IMR-90 (cell line): ENCODE measurements at regions not wholly inside any gene's neighbourhood (a gene's known extent, or its start where the extent isn't known, plus 50 kb on each side); places are given as distances from the start of the nearest gene placed in this dataset.

Experiments
- ATAC-seq: fragments of 200-7000 bp; cut with Tn5 transposase; 2 replicates; pipeline ENCODE4 v1.9.1; 2020; ENCODE audit warnings: low read depth, mild to moderate bottlenecking, moderate library complexity
- BruUV-seq: library from RNA; stranded (reverse); fragments of 400-500 nt; replicated peaks from 2 replicates; lab custom pipeline; 2021; lab: Mats Ljungman, UMichigan
- CTCF ChIA-PET: fragments of 300-600 bp; formaldehyde crosslinking; extraction: SDS; loops from one replicate; lab custom pipeline; 2021; ENCODE audit warnings: antibody characterized with exemption; lab: Yijun Ruan, JAX
- POLR2A ChIA-PET: fragments of 300-600 bp; sonication (Branson Sonifier 250); formaldehyde crosslinking; loops from one replicate; lab custom pipeline; 2022; ENCODE audit warnings: antibody characterized with exemption; ENCODE audit not compliant: unreplicated experiment; lab: Charles Lee
- DNase-seq: peaks from one replicate; pipeline ENCODE4 v3.0.0; 2013
- H2AFZ ChIP-seq: replicated peaks from 2 replicates; pipeline ENCODE3; 2013; ENCODE audit warnings: low read length, mild to moderate bottlenecking; ENCODE audit not compliant: poor library complexity
- H2AK5ac ChIP-seq: 2 replicates; pipeline ENCODE4 v1.6.1; 2013; ENCODE audit warnings: low read depth, low read length, inconsistent platforms
- H2AK9ac ChIP-seq: replicated peaks from 2 replicates; pipeline ENCODE3; 2013; ENCODE audit warnings: mild to moderate bottlenecking, low read depth, low read length, moderate library complexity; ENCODE audit not compliant: poor library complexity
- H2BK120ac ChIP-seq: 2 replicates; pipeline ENCODE4 v1.6.1; 2013; ENCODE audit warnings: low read depth, low read length, inconsistent platforms
- H2BK15ac ChIP-seq: 3 replicates; pipeline ENCODE4 v1.6.1; 2013; ENCODE audit warnings: low read depth, low read length, inconsistent platforms
- H2BK20ac ChIP-seq: 2 replicates; pipeline ENCODE4 v1.6.1; 2013; ENCODE audit warnings: low read depth, mild to moderate bottlenecking, inconsistent platforms, low read length, moderate library complexity
- H2BK5ac ChIP-seq: 2 replicates; pipeline ENCODE4 v1.6.1; 2013; ENCODE audit warnings: mild to moderate bottlenecking, low read depth, low read length, inconsistent platforms; ENCODE audit not compliant: poor library complexity, severe bottlenecking
- H3K14ac ChIP-seq: replicated peaks from 2 replicates; pipeline ENCODE4 v1.6.1; 2013; ENCODE audit warnings: low read depth, low read length, inconsistent platforms
- H3K18ac ChIP-seq: 2 replicates; pipeline ENCODE4 v1.6.1; 2013; ENCODE audit warnings: low read depth, low read length, control low read depth
- H3K23ac ChIP-seq: 2 replicates; pipeline ENCODE4 v1.6.1; 2013; ENCODE audit warnings: low read depth, low read length, inconsistent platforms
- H3K27ac ChIP-seq: 2 replicates; pipeline ENCODE4 v1.5.1; 2013; ENCODE audit warnings: mild to moderate bottlenecking, control low read depth, low read length; ENCODE audit not compliant: insufficient read depth
- H3K27me3 ChIP-seq: 2 replicates; pipeline ENCODE4 v1.6.1; 2013; ENCODE audit warnings: low read length; ENCODE audit not compliant: control insufficient read depth, insufficient read depth
- H3K36me3 ChIP-seq: 2 replicates; pipeline ENCODE4 v1.6.1; 2013; ENCODE audit warnings: low read length, mixed read lengths; ENCODE audit not compliant: control insufficient read depth, insufficient read depth
- H3K4ac ChIP-seq: 2 replicates; pipeline ENCODE4 v1.6.1; 2013; ENCODE audit warnings: low read depth, low read length, inconsistent platforms
- H3K4me1 ChIP-seq: 2 replicates; pipeline ENCODE4 v1.6.1; 2013; ENCODE audit warnings: low read length, mixed read lengths; ENCODE audit not compliant: control insufficient read depth, insufficient read depth
- H3K4me2 ChIP-seq: 2 replicates; pipeline ENCODE4 v1.6.1; 2013; ENCODE audit warnings: low read depth, mild to moderate bottlenecking, control low read depth, low read length, moderate library complexity
- H3K4me3 ChIP-seq: 2 replicates; pipeline ENCODE4 v1.5.1; 2013; ENCODE audit warnings: low read depth, mild to moderate bottlenecking, control low read depth, low read length, moderate library complexity; ENCODE audit not compliant: insufficient read depth
- H3K56ac ChIP-seq: 2 replicates; pipeline ENCODE4 v1.6.1; 2013; ENCODE audit warnings: low read length, inconsistent platforms; ENCODE audit not compliant: insufficient read depth; ENCODE audit errors: extremely low read depth
- H3K79me1 ChIP-seq, 2 experiments: 2 replicates each; pipeline ENCODE4 v1.6.1; 2013; ENCODE audit warnings: low read length in 2 of 2, inconsistent platforms in 1 of 2, low read depth in 1 of 2
- H3K9ac ChIP-seq: 2 replicates; pipeline ENCODE4 v1.6.1; 2013; ENCODE audit warnings: low read depth, low read length, control low read depth
- H3K9me1 ChIP-seq: 2 replicates; pipeline ENCODE4 v1.6.1; 2013; ENCODE audit warnings: low read length, inconsistent platforms; ENCODE audit not compliant: insufficient read depth
- H3K9me3 ChIP-seq: 2 replicates; pipeline ENCODE4 v1.6.1; 2013; ENCODE audit warnings: low read length; ENCODE audit not compliant: control insufficient read depth, insufficient read depth
- H4K20me1 ChIP-seq: 2 replicates; pipeline ENCODE4 v1.6.1; 2013; ENCODE audit warnings: low read length, inconsistent platforms; ENCODE audit not compliant: insufficient read depth
- H4K5ac ChIP-seq: 2 replicates; pipeline ENCODE4 v1.6.1; 2013; ENCODE audit warnings: mild to moderate bottlenecking, low read depth, low read length, control low read depth
- H4K8ac ChIP-seq, 2 experiments: 2 replicates each; pipeline ENCODE4 v1.6.1; 2013; ENCODE audit warnings: low read depth in 2 of 2, low read length in 2 of 2, control low read depth in 1 of 2, inconsistent platforms in 1 of 2
- H4K91ac ChIP-seq: 2 replicates; pipeline ENCODE4 v1.6.1; 2013; ENCODE audit warnings: low read depth, low read length, inconsistent platforms; ENCODE audit not compliant: insufficient read depth
- BHLHE40 ChIP-seq: fragments of 150-350 bp; IDR thresholded peaks from 2 replicates; pipeline ENCODE4 v1.6.1; 2016; ENCODE audit warnings: mild to moderate bottlenecking, low read depth, low read length
- CEBPB ChIP-seq: IDR thresholded peaks from 2 replicates; pipeline ENCODE4 v1.6.1; 2012; ENCODE audit warnings: low read depth, low read length, improper control_type of control experiment
- FOS ChIP-seq: fragments of 150-350 bp; IDR thresholded peaks from 2 replicates; pipeline ENCODE4 v1.6.1; 2016; ENCODE audit warnings: low read depth, low read length
- MAZ ChIP-seq: IDR thresholded peaks from 2 replicates; pipeline ENCODE4 v1.6.1; 2012; ENCODE audit warnings: low read depth, mild to moderate bottlenecking, low read length, improper control_type of control experiment, moderate library complexity, borderline replicate concordance
- MXI1 ChIP-seq: IDR thresholded peaks from 2 replicates; pipeline ENCODE4 v1.6.1; 2012; ENCODE audit warnings: low read depth, mild to moderate bottlenecking, low read length, moderate library complexity, borderline replicate concordance
- NFE2L2 ChIP-seq: fragments of 150-350 bp; IDR thresholded peaks from 2 replicates; pipeline ENCODE4 v1.6.1; 2016; ENCODE audit warnings: low read depth, mild to moderate bottlenecking, low read length
- RAD21 ChIP-seq: IDR thresholded peaks from 2 replicates; pipeline ENCODE4 v1.6.1; 2012; ENCODE audit warnings: low read length, improper control_type of control experiment
- RFX5 ChIP-seq: IDR thresholded peaks from 2 replicates; pipeline ENCODE4 v1.8.0; 2012; ENCODE audit warnings: low read depth, mild to moderate bottlenecking, low read length, moderate library complexity
- SMC3 ChIP-seq: fragments of 150-350 bp; IDR thresholded peaks from 2 replicates; pipeline ENCODE4 v1.6.1; 2016; ENCODE audit warnings: low read depth, mild to moderate bottlenecking, antibody characterized with exemption, low read length, moderate library complexity
- WGBS, 2 experiments: methylation state at CpG; one replicate each; pipeline versions ENCODE4 v1.1.5 to v1.1.7; 2013; ENCODE audit warnings: missing lambda C conversion rate in 2 of 2; ENCODE audit not compliant: insufficient read length in 1 of 2; ENCODE audit errors: extremely low coverage in 2 of 2; 5-methylcytosine and 5-hydroxymethylcytosine counted together
- dilution Hi-C: fragments of 300-500 bp; cut with HindIII; formaldehyde crosslinking; loops from one replicate; pipeline ENCODE4 v1.14.3; 2018; ENCODE audit warnings: low sequenced_read_pairs; ENCODE audit not compliant: unreplicated experiment
- in situ Hi-C: fragments of 300-500 bp; cut with MboI; formaldehyde crosslinking; loops from 3 replicates; pipeline ENCODE4 v1.14.3; 2019; ENCODE audit warnings: low sequenced_read_pairs, inconsistent platforms, mixed read lengths
- intact Hi-C: fragments of 100-400 bp; cut with micrococcal nuclease; formaldehyde crosslinking; loops from 2 replicates; pipeline ENCODE4 v1.10.0; 2022
- TF ChIP-seq, protein P1 (sequence below): fragments of 150-350 bp; IDR thresholded peaks from 2 replicates; pipeline ENCODE4 v1.6.1; 2017; ENCODE audit warnings: mild to moderate bottlenecking, antibody characterized with exemption, low read length, low read depth
- TF ChIP-seq, protein P2 (sequence below): conservative IDR thresholded peaks from 2 replicates; pipeline ENCODE4 v1.5.1; 2012; ENCODE audit warnings: mild to moderate bottlenecking, low read depth, low read length, improper control_type of control experiment

DNA sequence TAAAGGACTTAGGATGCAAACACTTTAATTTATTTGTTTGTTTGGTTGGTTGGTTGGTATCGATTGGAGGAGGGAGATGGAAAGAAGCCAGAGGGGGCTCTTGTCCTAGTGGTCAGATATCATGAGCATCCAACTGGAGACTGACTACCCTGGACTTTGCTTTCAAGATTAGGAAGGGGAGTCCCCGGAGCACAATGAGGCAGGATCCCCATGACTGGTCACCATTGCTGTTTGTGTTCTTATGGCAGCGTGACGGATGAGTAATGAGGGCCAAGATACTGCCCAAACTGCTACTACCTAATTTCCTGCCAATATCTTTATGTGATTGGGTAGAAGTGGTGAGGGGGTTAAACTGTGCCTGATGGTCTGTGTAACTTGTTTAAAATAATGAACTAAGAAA, 354.6 kb upstream of the ROPN1 start:
- Histone ChIP-seq H3K56ac (no peak overlapping the region), H4K91ac (no peak overlapping the region), H4K5ac (no peak overlapping the region), H4K8ac (no peak overlapping the region), H3K23ac (no peak overlapping the region), H3K4me2 (no peak overlapping the region), H2AK5ac (no peak overlapping the region), H3K4ac (no peak overlapping the region), H2BK15ac (no peak overlapping the region), H3K9ac (no peak overlapping the region), H2BK120ac (no peak overlapping the region), H2BK20ac (no peak overlapping the region), H3K4me3 (no peak overlapping the region), H3K27ac (no peak overlapping the region), H3K18ac (no peak overlapping the region), H3K9me1 (no peaks in the 10 kb centered on the region), H3K9me3 (no peaks in the 10 kb centered on the region), H2BK5ac (no peak overlapping the region), H2AFZ (no peak overlapping the region), H2AK9ac (no peak overlapping the region), H3K27me3 (peaks cover 4% of the 10 kb centered on the region; the same call in 1 of the 2 replicates), H3K4me1 (no peaks in the 10 kb centered on the region), H3K14ac (no peak overlapping the region), H3K79me1 (no peaks in the 10 kb centered on the region), H4K20me1 (no peaks in the 10 kb centered on the region), H3K36me3 (no peaks in the 10 kb centered on the region)
- no TSS peak for BruUV-seq
- dilution Hi-C loops (no loop called here), intact Hi-C loops (no loop called here), in situ Hi-C loops (loop anchor here (5.0 kb wide), 1 partner anchor 121 kb away; no protein-coding TSS in a partner anchor)
- no peak for DNase-seq
- POLR2A ChIA-PET, result no interaction called here
- no peak for ATAC-seq
- no peak for TF ChIP-seq RAD21
- TF ChIP-seq, protein P1, sequence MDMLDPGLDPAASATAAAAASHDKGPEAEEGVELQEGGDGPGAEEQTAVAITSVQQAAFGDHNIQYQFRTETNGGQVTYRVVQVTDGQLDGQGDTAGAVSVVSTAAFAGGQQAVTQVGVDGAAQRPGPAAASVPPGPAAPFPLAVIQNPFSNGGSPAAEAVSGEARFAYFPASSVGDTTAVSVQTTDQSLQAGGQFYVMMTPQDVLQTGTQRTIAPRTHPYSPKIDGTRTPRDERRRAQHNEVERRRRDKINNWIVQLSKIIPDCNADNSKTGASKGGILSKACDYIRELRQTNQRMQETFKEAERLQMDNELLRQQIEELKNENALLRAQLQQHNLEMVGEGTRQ, result no peak
- no peak for TF ChIP-seq CEBPB
- TF ChIP-seq, protein P2, sequence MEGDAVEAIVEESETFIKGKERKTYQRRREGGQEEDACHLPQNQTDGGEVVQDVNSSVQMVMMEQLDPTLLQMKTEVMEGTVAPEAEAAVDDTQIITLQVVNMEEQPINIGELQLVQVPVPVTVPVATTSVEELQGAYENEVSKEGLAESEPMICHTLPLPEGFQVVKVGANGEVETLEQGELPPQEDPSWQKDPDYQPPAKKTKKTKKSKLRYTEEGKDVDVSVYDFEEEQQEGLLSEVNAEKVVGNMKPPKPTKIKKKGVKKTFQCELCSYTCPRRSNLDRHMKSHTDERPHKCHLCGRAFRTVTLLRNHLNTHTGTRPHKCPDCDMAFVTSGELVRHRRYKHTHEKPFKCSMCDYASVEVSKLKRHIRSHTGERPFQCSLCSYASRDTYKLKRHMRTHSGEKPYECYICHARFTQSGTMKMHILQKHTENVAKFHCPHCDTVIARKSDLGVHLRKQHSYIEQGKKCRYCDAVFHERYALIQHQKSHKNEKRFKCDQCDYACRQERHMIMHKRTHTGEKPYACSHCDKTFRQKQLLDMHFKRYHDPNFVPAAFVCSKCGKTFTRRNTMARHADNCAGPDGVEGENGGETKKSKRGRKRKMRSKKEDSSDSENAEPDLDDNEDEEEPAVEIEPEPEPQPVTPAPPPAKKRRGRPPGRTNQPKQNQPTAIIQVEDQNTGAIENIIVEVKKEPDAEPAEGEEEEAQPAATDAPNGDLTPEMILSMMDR, result no peak
- no peak for TF ChIP-seq MAZ
- no peak for TF ChIP-seq NFE2L2
- no peak for TF ChIP-seq BHLHE40
- no peak for TF ChIP-seq FOS
- TF ChIP-seq MXI1, result no peak
- no peak for TF ChIP-seq RFX5
- TF ChIP-seq SMC3, result no peak
- WGBS, 2 experiments, result 100% methylated on average over 1 of the region's 4 CpGs; no CpG with 5 or more reads in 1 of the 2 experiments
- CTCF ChIA-PET, result no interaction called here
